Right lobe of liver (tissue), 4 donors: ENCODE measurements at regions not wholly inside any gene's neighbourhood (a gene's known extent, or its start where the extent isn't known, plus 50 kb on each side); places are given as distances from the start of the nearest gene placed in this dataset.

Source experiments
- POLR2A ChIP-seq: fragments of 450-650 bp; IDR thresholded peaks from one replicate; pipeline ENCODE4 v1.6.1; 2017; ENCODE audit warnings: antibody characterized with exemption, mild to moderate bottlenecking
- TF ChIP-seq, protein P1 (sequence below), 4 donors: fragments of 200-600 bp in 3 of 4; fragments of 450-650 bp in 1 of 4; IDR thresholded peaks; one replicate each; pipeline versions ENCODE4 v1.5.1 to v1.8.0; 2016 to 2022; ENCODE audit warnings: antibody characterized with exemption in 4 of 4, mild to moderate bottlenecking in 2 of 4
- donor health status: DM: no; HTN: no; CAD: no.
- donor health status: DM: no; HTN: no; CAD: no.
- donor health status: DM: no; HTN: yes; CAD: no.

DNA sequence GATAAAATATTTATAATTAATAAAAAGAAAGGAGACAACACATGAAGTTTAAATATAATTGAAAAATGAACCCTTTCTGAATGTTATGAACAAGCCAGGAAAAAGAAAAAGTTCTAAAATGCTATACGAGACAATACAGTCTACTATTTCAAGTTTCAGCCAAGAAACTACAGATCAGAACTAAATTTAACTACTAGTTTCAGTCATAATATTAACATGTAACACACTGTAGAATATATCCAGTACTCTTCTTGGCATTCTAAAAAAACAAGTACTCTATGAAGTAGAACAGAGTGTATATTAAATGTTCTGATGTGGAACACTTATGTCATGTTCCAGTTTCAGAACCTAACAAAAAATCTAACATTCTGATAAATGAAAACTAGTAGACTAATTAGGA, 679.7 kb downstream of the FAT4 start:
- TF ChIP-seq, protein P1, sequence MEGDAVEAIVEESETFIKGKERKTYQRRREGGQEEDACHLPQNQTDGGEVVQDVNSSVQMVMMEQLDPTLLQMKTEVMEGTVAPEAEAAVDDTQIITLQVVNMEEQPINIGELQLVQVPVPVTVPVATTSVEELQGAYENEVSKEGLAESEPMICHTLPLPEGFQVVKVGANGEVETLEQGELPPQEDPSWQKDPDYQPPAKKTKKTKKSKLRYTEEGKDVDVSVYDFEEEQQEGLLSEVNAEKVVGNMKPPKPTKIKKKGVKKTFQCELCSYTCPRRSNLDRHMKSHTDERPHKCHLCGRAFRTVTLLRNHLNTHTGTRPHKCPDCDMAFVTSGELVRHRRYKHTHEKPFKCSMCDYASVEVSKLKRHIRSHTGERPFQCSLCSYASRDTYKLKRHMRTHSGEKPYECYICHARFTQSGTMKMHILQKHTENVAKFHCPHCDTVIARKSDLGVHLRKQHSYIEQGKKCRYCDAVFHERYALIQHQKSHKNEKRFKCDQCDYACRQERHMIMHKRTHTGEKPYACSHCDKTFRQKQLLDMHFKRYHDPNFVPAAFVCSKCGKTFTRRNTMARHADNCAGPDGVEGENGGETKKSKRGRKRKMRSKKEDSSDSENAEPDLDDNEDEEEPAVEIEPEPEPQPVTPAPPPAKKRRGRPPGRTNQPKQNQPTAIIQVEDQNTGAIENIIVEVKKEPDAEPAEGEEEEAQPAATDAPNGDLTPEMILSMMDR (IDR thresholded peaks at IDR 0.05) = no peak
- TF ChIP-seq POLR2A = no peak
